ENCODE measurements at regions not wholly inside any gene's neighbourhood (a gene's known extent, or its start where the extent isn't known, plus 50 kb on each side); places are given as distances from the start of the nearest gene placed in this dataset.
A peak's percentile ranks its signal among the peaks of the same experiment; 100 is the strongest.

- no peak for TF ChIP-seq CTCF (IDR thresholded peaks at IDR 0.05)
- Histone ChIP-seq H3K9me3 (no peaks in the 10 kb centered on the region), H3K36me3 (no peaks in the 10 kb centered on the region), H3K4me1 (no peaks in the 10 kb centered on the region), H3K4me3 (no peak overlapping the region), H3K27me3 (no peaks in the 10 kb centered on the region), H3K27ac (no peak overlapping the region)
- DNase-seq (ENCODE audit: low spot score): no peak
These were observed 152.1 kb upstream of the GHITM start for GRCh38 chr10:83987216-83987615.

GRCh38 chr10:83988435-83988834, 150.9 kb upstream of the GHITM start:
- Histone ChIP-seq H3K4me1 (no peaks in the 10 kb centered on the region), H3K36me3 (no peaks in the 10 kb centered on the region), H3K27ac (no peak overlapping the region), H3K9me3 (no peaks in the 10 kb centered on the region), H3K4me3 (no peak overlapping the region), H3K27me3 (no peaks in the 10 kb centered on the region)
- no peak for TF ChIP-seq CTCF (IDR thresholded peaks at IDR 0.05)
- no peak for DNase-seq (ENCODE audit: low spot score)

GRCh38 chr10:83990126-83990525, 149.2 kb upstream of the GHITM start:
- no peak for TF ChIP-seq CTCF (IDR thresholded peaks at IDR 0.05)
- Histone ChIP-seq H3K9me3 (no peaks in the 10 kb centered on the region), H3K27me3 (no peaks in the 10 kb centered on the region), H3K4me3 (no peak overlapping the region), H3K4me1 (no peaks in the 10 kb centered on the region), H3K36me3 (no peaks in the 10 kb centered on the region), H3K27ac (no peak overlapping the region)
- DNase-seq (ENCODE audit: low spot score): no peak

- Histone ChIP-seq H3K4me1 (no peaks in the 10 kb centered on the region), H3K9me3 (no peaks in the 10 kb centered on the region), H3K36me3 (no peaks in the 10 kb centered on the region), H3K27ac (no peak overlapping the region), H3K27me3 (no peaks in the 10 kb centered on the region), H3K4me3 (no peak overlapping the region)
- peak in 1 of 2 donors; percentile 20 for TF ChIP-seq CTCF (IDR thresholded peaks at IDR 0.05)
- no peak for DNase-seq (ENCODE audit: low spot score)
These were observed 147.1 kb upstream of the GHITM start for GRCh38 chr10:83991986-83992753.

- H3K36me3 ChIP-seq: no peaks in the 10 kb centered on the region
- no peak for TF ChIP-seq CTCF (IDR thresholded peaks at IDR 0.05)
These were observed 145.0 kb upstream of the GHITM start for GRCh38 chr10:83994325-83994724.

More at GRCh38 chr10:83994325-83994724, 145.0 kb upstream of the GHITM start:
- Histone ChIP-seq H3K27ac (no peak overlapping the region), H3K27me3 (no peaks in the 10 kb centered on the region), H3K4me1 (no peaks in the 10 kb centered on the region), H3K4me3 (no peak overlapping the region), H3K9me3 (no peaks in the 10 kb centered on the region)
- no peak for DNase-seq (ENCODE audit: low spot score)
